Prostate gland (tissue), 2 donors: ENCODE measurements at regions not wholly inside any gene's neighbourhood (a gene's known extent, or its start where the extent isn't known, plus 50 kb on each side); places are given as distances from the start of the nearest gene placed in this dataset.

Experiments
- CTCF ChIP-seq, 4 experiments: fragments of 200-600 bp in 2 of 4; fragments of 450-650 bp in 2 of 4; sonication (generic) in 2 of 4; IDR thresholded peaks; 1 replicate in 3 of 4; 2 replicates in 1 of 4; pipeline ENCODE4 v1.5.1; 2016 to 2019; ENCODE audit warnings: antibody characterized with exemption in 4 of 4, mild to moderate bottlenecking in 2 of 4, moderate library complexity in 2 of 4
- POLR2A ChIP-seq: fragments of 450-650 bp; IDR thresholded peaks from one replicate; pipeline ENCODE4 v1.6.1; 2016; ENCODE audit warnings: antibody characterized with exemption, mild to moderate bottlenecking

DNA sequence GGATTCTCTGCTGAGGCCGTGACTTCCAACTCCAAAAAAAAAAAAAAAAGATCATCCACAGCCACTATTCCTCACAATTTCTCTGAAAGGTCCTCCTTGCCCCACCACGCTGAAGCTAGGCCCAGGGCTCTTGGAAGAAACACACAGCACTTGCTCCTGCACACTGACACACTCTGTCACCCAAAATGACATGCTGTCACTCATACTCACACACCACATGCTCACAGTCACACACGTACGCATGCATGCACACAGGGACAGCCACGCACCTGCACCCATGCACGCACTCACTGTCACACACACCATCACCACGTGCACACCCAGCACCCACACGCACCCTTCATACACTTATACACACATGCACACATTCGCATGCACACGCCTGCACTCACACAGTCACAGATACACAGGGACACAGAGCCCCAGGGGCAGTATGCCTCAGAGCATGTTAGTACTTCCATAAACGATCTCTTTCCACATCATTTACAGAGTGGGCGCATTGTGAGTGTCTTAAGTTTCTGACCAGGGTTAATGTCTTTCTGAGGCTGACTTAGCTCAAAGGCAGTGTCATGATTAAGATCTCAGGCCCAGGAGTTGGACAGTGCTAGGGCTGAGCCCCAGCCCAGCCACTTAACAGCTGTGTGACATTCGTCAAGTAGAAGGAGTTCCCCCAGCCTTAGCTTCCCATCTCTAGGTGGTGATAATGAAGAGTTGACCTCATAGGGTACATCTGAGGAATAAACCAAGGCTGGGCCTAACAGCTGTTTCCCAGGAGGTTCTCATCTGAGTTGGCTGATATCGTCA is 93.4 kb downstream of the GLI2 start:
- TF ChIP-seq CTCF (IDR thresholded peaks at IDR 0.05) (no peak), POLR2A (no peak)
